H9 (cell line): ENCODE measurements at regions not wholly inside any gene's neighbourhood (a gene's known extent, or its start where the extent isn't known, plus 50 kb on each side); places are given as distances from the start of the nearest gene placed in this dataset.

Experiments
- DNase-seq: peaks from one replicate; pipeline ENCODE4 v3.0.0-alpha.2; 2017
- H2AFZ ChIP-seq: one replicate; pipeline ENCODE4 v1.6.1; 2013; ENCODE audit warnings: mild to moderate bottlenecking, low read length, control low read depth, moderate library complexity
- H2AK5ac ChIP-seq: 2 replicates; pipeline ENCODE4 v1.6.1; 2013; ENCODE audit warnings: low read length, control low read depth, mixed read lengths; ENCODE audit not compliant: insufficient read length
- H2BK120ac ChIP-seq: one replicate; pipeline ENCODE4 v1.6.1; 2013; ENCODE audit warnings: low read depth, mild to moderate bottlenecking, low read length, control low read depth, inconsistent platforms; ENCODE audit not compliant: poor library complexity, severe bottlenecking
- H2BK12ac ChIP-seq: 2 replicates; pipeline ENCODE4 v1.6.1; 2013; ENCODE audit warnings: low read length, control low read depth, mixed read lengths, low read depth; ENCODE audit not compliant: insufficient read length
- H2BK15ac ChIP-seq: 2 replicates; pipeline ENCODE4 v1.6.1; 2013; ENCODE audit warnings: low read depth, low read length, control low read depth
- H2BK20ac ChIP-seq: one replicate; pipeline ENCODE4 v1.6.1; 2013; ENCODE audit warnings: low read depth, mild to moderate bottlenecking, low read length, control low read depth, inconsistent platforms; ENCODE audit not compliant: poor library complexity, severe bottlenecking
- H2BK5ac ChIP-seq: 2 replicates; pipeline ENCODE4 v1.6.1; 2013; ENCODE audit warnings: low read length, control low read depth, mixed read lengths; ENCODE audit not compliant: insufficient read length
- H3K14ac ChIP-seq: 2 replicates; pipeline ENCODE4 v1.6.1; 2013; ENCODE audit warnings: low read length, control low read depth; ENCODE audit not compliant: insufficient read depth
- H3K18ac ChIP-seq: 2 replicates; pipeline ENCODE4 v1.6.1; 2013; ENCODE audit warnings: low read depth, mild to moderate bottlenecking, mixed read lengths, low read length, control low read depth; ENCODE audit not compliant: insufficient read length
- H3K23ac ChIP-seq: 2 replicates; pipeline ENCODE4 v1.6.1; 2013; ENCODE audit warnings: low read length, control low read depth, mixed read lengths, low read depth; ENCODE audit not compliant: insufficient read length
- H3K23me2 ChIP-seq: 2 replicates; pipeline ENCODE4 v1.6.1; 2013; ENCODE audit warnings: low read depth, mild to moderate bottlenecking, mixed read lengths, low read length, control low read depth; ENCODE audit not compliant: insufficient read length, poor library complexity, severe bottlenecking
- H3K27ac ChIP-seq: 2 replicates; pipeline ENCODE4 v1.5.1; 2013; ENCODE audit warnings: low read length, control low read depth, mixed read lengths, low read depth; ENCODE audit not compliant: insufficient read length
- H3K27me3 ChIP-seq: 2 replicates; pipeline ENCODE4 v1.6.1; 2013; ENCODE audit warnings: low read length, control low read depth, inconsistent platforms; ENCODE audit not compliant: insufficient read depth
- H3K4ac ChIP-seq: 2 replicates; pipeline ENCODE4 v1.6.1; 2013; ENCODE audit warnings: low read depth, mild to moderate bottlenecking, control low read depth, inconsistent platforms, low read length, moderate library complexity
- H3K4me1 ChIP-seq: 2 replicates; pipeline ENCODE4 v1.6.1; 2013; ENCODE audit warnings: low read length, control low read depth, inconsistent platforms; ENCODE audit not compliant: insufficient read depth
- H3K4me2 ChIP-seq: 2 replicates; pipeline ENCODE4 v1.6.1; 2013; ENCODE audit warnings: low read length, control low read depth, mixed read lengths; ENCODE audit not compliant: insufficient read length, insufficient read depth
- H3K56ac ChIP-seq: 2 replicates; pipeline ENCODE4 v1.6.1; 2013; ENCODE audit warnings: low read depth, mild to moderate bottlenecking, mixed read lengths, low read length, control low read depth; ENCODE audit not compliant: insufficient read length
- H3K79me1 ChIP-seq: 2 replicates; pipeline ENCODE4 v1.6.1; 2013; ENCODE audit warnings: low read depth, mild to moderate bottlenecking, moderate library complexity, low read length, control low read depth, inconsistent platforms; ENCODE audit not compliant: insufficient read depth, poor library complexity, severe bottlenecking
- H3K79me2 ChIP-seq: 2 replicates; pipeline ENCODE4 v1.6.1; 2013; ENCODE audit warnings: low read length, control low read depth, inconsistent platforms; ENCODE audit not compliant: insufficient read depth
- H3K9ac ChIP-seq: 2 replicates; pipeline ENCODE4 v1.6.1; 2013; ENCODE audit warnings: low read length, control low read depth, mixed read lengths; ENCODE audit not compliant: insufficient read length; ENCODE audit errors: extremely low read depth
- H3K9me3 ChIP-seq: one replicate; pipeline ENCODE4 v1.6.1; 2013; ENCODE audit warnings: low read depth, low read length, inconsistent platforms; ENCODE audit not compliant: control insufficient read depth
- H3T11ph ChIP-seq: one replicate; pipeline ENCODE4 v1.6.1; 2013; ENCODE audit warnings: mild to moderate bottlenecking, low read length, control low read depth, inconsistent platforms
- H4K20me1 ChIP-seq: one replicate; pipeline ENCODE4 v1.6.1; 2013; ENCODE audit not compliant: control insufficient read depth, insufficient read length, insufficient read depth
- H4K5ac ChIP-seq: 2 replicates; pipeline ENCODE4 v1.6.1; 2013; ENCODE audit warnings: low read depth, mild to moderate bottlenecking, mixed read lengths, low read length, control low read depth; ENCODE audit not compliant: insufficient read length
- H4K8ac ChIP-seq: replicated peaks from 2 replicates; pipeline ENCODE4 v1.6.1; 2013; ENCODE audit warnings: low read length, control low read depth, mixed read lengths, low read depth; ENCODE audit not compliant: insufficient read length
- H4K91ac ChIP-seq: 2 replicates; pipeline ENCODE4 v1.6.1; 2013; ENCODE audit warnings: low read depth, mild to moderate bottlenecking, moderate library complexity, mixed read lengths, low read length, control low read depth; ENCODE audit not compliant: insufficient read length
- H3K27ac Mint-ChIP-seq, 3 experiments: 2 replicates in 2 of 3; 3 replicates in 1 of 3; pipeline ENCODE4 v1.8.0; 2020 to 2021; ENCODE audit warnings: mixed read lengths in 3 of 3, mild to moderate bottlenecking in 1 of 3, moderate library complexity in 1 of 3
- H3K27me3 Mint-ChIP-seq: 2 replicates; pipeline ENCODE4 v1.8.0; 2021; ENCODE audit warnings: low read depth, mild to moderate bottlenecking, moderate library complexity, mixed read lengths
- H3K36me3 Mint-ChIP-seq, 3 experiments: 2 replicates in 2 of 3; 3 replicates in 1 of 3; pipeline ENCODE4 v1.8.0; 2020 to 2021; ENCODE audit warnings: low read depth in 3 of 3, mixed read lengths in 3 of 3; ENCODE audit not compliant: insufficient read depth in 1 of 3
- H3K4me1 Mint-ChIP-seq, 2 experiments: 2 replicates each; pipeline ENCODE4 v1.8.0; 2020; ENCODE audit warnings: mixed read lengths in 2 of 2
- H3K4me3 Mint-ChIP-seq, 2 experiments: 2 replicates in 1 of 2; 3 replicates in 1 of 2; pipeline ENCODE4 v1.8.0; 2020 to 2021; ENCODE audit warnings: mild to moderate bottlenecking in 2 of 2, mixed read lengths in 2 of 2, moderate library complexity in 1 of 2
- H3K9me3 Mint-ChIP-seq, 2 experiments: 2 replicates in 1 of 2; 3 replicates in 1 of 2; pipeline ENCODE4 v1.8.0; 2020; ENCODE audit warnings: mild to moderate bottlenecking in 2 of 2, mixed read lengths in 2 of 2, moderate library complexity in 1 of 2
- WGBS: extraction: QIAGEN DNeasy Blood & Tissue Kit; methylation state at CpG from one replicate; pipeline ENCODE4 v1.1.7; 2013; ENCODE audit warnings: missing lambda C conversion rate, low lambda C conversion rate, mixed read lengths; ENCODE audit not compliant: insufficient read length; ENCODE audit errors: extremely low coverage; 5-methylcytosine and 5-hydroxymethylcytosine counted together
- TF ChIP-seq, protein P1 (sequence below): fragments of 200-600 bp; sonication (generic); conservative IDR thresholded peaks from 3 replicates; pipeline ENCODE4 v1.8.0; 2021; ENCODE audit warnings: antibody characterized with exemption, mild to moderate bottlenecking

- H3K79me2 ChIP-seq: no peaks in the 10 kb centered on the region
- H4K20me1 ChIP-seq: no peaks in the 10 kb centered on the region
- no peak overlapping the region for H3K14ac ChIP-seq
- H4K8ac ChIP-seq: no peak overlapping the region
- H3K27ac ChIP-seq: no peak overlapping the region
- TF ChIP-seq, protein P1, sequence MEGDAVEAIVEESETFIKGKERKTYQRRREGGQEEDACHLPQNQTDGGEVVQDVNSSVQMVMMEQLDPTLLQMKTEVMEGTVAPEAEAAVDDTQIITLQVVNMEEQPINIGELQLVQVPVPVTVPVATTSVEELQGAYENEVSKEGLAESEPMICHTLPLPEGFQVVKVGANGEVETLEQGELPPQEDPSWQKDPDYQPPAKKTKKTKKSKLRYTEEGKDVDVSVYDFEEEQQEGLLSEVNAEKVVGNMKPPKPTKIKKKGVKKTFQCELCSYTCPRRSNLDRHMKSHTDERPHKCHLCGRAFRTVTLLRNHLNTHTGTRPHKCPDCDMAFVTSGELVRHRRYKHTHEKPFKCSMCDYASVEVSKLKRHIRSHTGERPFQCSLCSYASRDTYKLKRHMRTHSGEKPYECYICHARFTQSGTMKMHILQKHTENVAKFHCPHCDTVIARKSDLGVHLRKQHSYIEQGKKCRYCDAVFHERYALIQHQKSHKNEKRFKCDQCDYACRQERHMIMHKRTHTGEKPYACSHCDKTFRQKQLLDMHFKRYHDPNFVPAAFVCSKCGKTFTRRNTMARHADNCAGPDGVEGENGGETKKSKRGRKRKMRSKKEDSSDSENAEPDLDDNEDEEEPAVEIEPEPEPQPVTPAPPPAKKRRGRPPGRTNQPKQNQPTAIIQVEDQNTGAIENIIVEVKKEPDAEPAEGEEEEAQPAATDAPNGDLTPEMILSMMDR: peak; percentile 53
- H2BK12ac ChIP-seq: no peak overlapping the region
- no peak overlapping the region for H2BK120ac ChIP-seq
- Mint-ChIP-seq H3K4me1 (peaks cover 9 to 10% of the 10 kb centered on the region in 2 experiments; a peak in 3 of 4 replicates), H3K9me3 (peaks cover 7 to 9% of the 10 kb centered on the region in 2 experiments; a peak in 3 of 5 replicates), H3K27me3 (no peaks in the 10 kb centered on the region), H3K36me3 (peaks cover 0 to 12% (median 0%) of the 10 kb centered on the region in 3 experiments; a peak in 2 of 7 replicates), H3K4me3 (no peak overlapping the region), H3K27ac (no peak overlapping the region)
- H2AK5ac ChIP-seq: no peak overlapping the region
- no CpG with 5 or more reads among the region's 4 CpGs for WGBS
- no peak overlapping the region for H3K9ac ChIP-seq
- H4K91ac ChIP-seq: no peak overlapping the region
- H3K18ac ChIP-seq: no peak overlapping the region
- no peak overlapping the region for H3T11ph ChIP-seq
- H3K4me2 ChIP-seq: no peak overlapping the region
- no peaks in the 10 kb centered on the region for H3K23me2 ChIP-seq
- H2AFZ ChIP-seq: no peak overlapping the region
- H3K4me1 ChIP-seq: no peaks in the 10 kb centered on the region; the same call in 1 of the 2 replicates
- no peak overlapping the region for H2BK20ac ChIP-seq
- H4K5ac ChIP-seq: no peak overlapping the region
- no peak overlapping the region for H3K4ac ChIP-seq
- no peaks in the 10 kb centered on the region for H3K9me3 ChIP-seq
- peak; percentile 39 for DNase-seq
- no peak overlapping the region for H3K23ac ChIP-seq
- no peaks in the 10 kb centered on the region for H3K79me1 ChIP-seq
- H3K27me3 ChIP-seq: no peaks in the 10 kb centered on the region
- no peak overlapping the region for H3K56ac ChIP-seq
- H2BK5ac ChIP-seq: no peak overlapping the region
- H2BK15ac ChIP-seq: no peak overlapping the region
Observed at GRCh38 chr18:43422518-43422917, 145.2 kb upstream of the SYT4 start.
